Left ventricle myocardium inferior (tissue), 1 donor: ENCODE measurements at regions not wholly inside any gene's neighbourhood (a gene's known extent, or its start where the extent isn't known, plus 50 kb on each side); places are given as distances from the start of the nearest gene placed in this dataset.

ENCODE experiments used
- DNase-seq: peaks from one replicate; pipeline ENCODE4 v3.0.0-alpha.2; 2020
- H3K27ac ChIP-seq: fragments of 200-600 bp; replicated peaks from 2 replicates; pipeline ENCODE4 v1.8.0; 2021
- H3K27me3 ChIP-seq: fragments of 200-600 bp; 2 replicates; pipeline ENCODE4 v1.8.0; 2021; ENCODE audit warnings: low read depth
- H3K36me3 ChIP-seq: fragments of 200-600 bp; 2 replicates; pipeline ENCODE4 v1.8.0; 2021
- H3K4me1 ChIP-seq: fragments of 200-600 bp; 2 replicates; pipeline ENCODE4 v1.8.0; 2021
- H3K4me3 ChIP-seq: fragments of 200-600 bp; 2 replicates; pipeline ENCODE4 v1.8.0; 2021; ENCODE audit warnings: mild to moderate bottlenecking, moderate library complexity
- H3K9me3 ChIP-seq: fragments of 200-600 bp; replicated peaks from 2 replicates; pipeline ENCODE4 v1.8.0; 2021
- CTCF ChIP-seq: fragments of 200-600 bp; IDR thresholded peaks from 2 replicates; pipeline ENCODE4 v1.8.0; 2021; ENCODE audit warnings: antibody characterized with exemption, mild to moderate bottlenecking, borderline replicate concordance
- intact Hi-C: fragments of 100-400 bp; cut with micrococcal nuclease; formaldehyde crosslinking; loops from one replicate; pipeline ENCODE4 v1.11.0; 2022
- donor health status: DM: no; HTN: yes; CAD: no; lungs with severe emphysema.

GRCh38 chr5:167948251-167948650, 343.2 kb upstream of the WWC1 start:
- H3K4me1 ChIP-seq: peaks cover 93% of the 10 kb centered on the region
- no peaks in the 10 kb centered on the region for H3K9me3 ChIP-seq

GRCh38 chr5:167949435-167949834, 342.0 kb upstream of the WWC1 start:
- DNase-seq: no peak
- Histone ChIP-seq H3K4me3 (no peak overlapping the region), H3K27ac (peak overlapping the region; percentile 92), H3K27me3 (no peaks in the 10 kb centered on the region), H3K36me3 (peaks cover 5% of the 10 kb centered on the region), H3K9me3 (no peaks in the 10 kb centered on the region), H3K4me1 (peaks cover 92% of the 10 kb centered on the region)
- TF ChIP-seq CTCF: no peak
- intact Hi-C loops: no loop called here

More at GRCh38 chr5:167948251-167948650, 343.2 kb upstream of the WWC1 start:
- no peak overlapping the region for H3K4me3 ChIP-seq
- H3K27me3 ChIP-seq: no peaks in the 10 kb centered on the region
- intact Hi-C loops: no loop called here
- no peak for DNase-seq
- no peaks in the 10 kb centered on the region for H3K36me3 ChIP-seq
- peak overlapping the region; percentile 92 for H3K27ac ChIP-seq
- no peak for TF ChIP-seq CTCF

- Histone ChIP-seq H3K27me3 (no peaks in the 10 kb centered on the region), H3K4me3 (no peak overlapping the region), H3K36me3 (peaks cover 8% of the 10 kb centered on the region), H3K4me1 (peaks cover 84% of the 10 kb centered on the region), H3K27ac (peak overlapping the region; percentile 92), H3K9me3 (peaks cover 4% of the 10 kb centered on the region)
- intact Hi-C loops: no loop called here
- TF ChIP-seq CTCF: no peak
- no peak for DNase-seq
Measured at GRCh38 chr5:167950126-167950721, 341.2 kb upstream of the WWC1 start.

- DNase-seq: no peak
- H3K9me3 ChIP-seq: peaks cover 11% of the 10 kb centered on the region
- peak overlapping the region; percentile 92 for H3K27ac ChIP-seq
- peaks cover 76% of the 10 kb centered on the region for H3K4me1 ChIP-seq
- no peaks in the 10 kb centered on the region for H3K27me3 ChIP-seq
- H3K4me3 ChIP-seq: peak overlapping the region; percentile 32
- H3K36me3 ChIP-seq: peaks cover 8% of the 10 kb centered on the region
- TF ChIP-seq CTCF: no peak
- intact Hi-C loops: no loop called here
Measured at GRCh38 chr5:167951116-167951515, 340.3 kb upstream of the WWC1 start.

GRCh38 chr5:167952278-167952995, 339.0 kb upstream of the WWC1 start:
- H3K4me1 ChIP-seq: peaks cover 73% of the 10 kb centered on the region
- DNase-seq: no peak
- intact Hi-C loops: no loop called here

More at GRCh38 chr5:167952278-167952995, 339.0 kb upstream of the WWC1 start:
- peaks cover 11% of the 10 kb centered on the region for H3K9me3 ChIP-seq
- H3K27me3 ChIP-seq: no peaks in the 10 kb centered on the region
- H3K4me3 ChIP-seq: peak overlapping the region; percentile 32
- H3K27ac ChIP-seq: peak overlapping the region; percentile 92
- TF ChIP-seq CTCF: no peak
- H3K36me3 ChIP-seq: peaks cover 8% of the 10 kb centered on the region
